H1 (cell line): ENCODE measurements at regions not wholly inside any gene's neighbourhood (a gene's known extent, or its start where the extent isn't known, plus 50 kb on each side); places are given as distances from the start of the nearest gene placed in this dataset.

Source experiments
- MAX ChIP-seq: IDR thresholded peaks from 2 replicates; pipeline ENCODE4 v1.6.1; 2012; ENCODE audit warnings: inconsistent platforms

- TF ChIP-seq MAX = no peak
These were observed 1498.3 kb downstream of the CDH11 start (continued) for GRCh38 chr16:63623551-63624039.
